ENCODE measurements at regions not wholly inside any gene's neighbourhood (a gene's known extent, or its start where the extent isn't known, plus 50 kb on each side); places are given as distances from the start of the nearest gene placed in this dataset.

- H3K27me3 Mint-ChIP-seq (ENCODE audit: low read depth in 3 of 3) = peaks cover 0 to under 1% (median 0%) of the 10 kb centered on the region in 3 donors
- no peak overlapping the region for H3K27ac ChIP-seq (ENCODE audit: low read depth in 1 of 2, low read length in 2 of 2)
- WGBS (ENCODE audit: insufficient coverage) = no CpG with 5 or more reads among the region's 2 CpGs
- no peak overlapping the region for H3K4me3 ChIP-seq (replicated peaks in 1 of 3; ENCODE audit: low read depth in 2 of 3, low read length in 3 of 3)
- no peak overlapping the region for H3K27ac Mint-ChIP-seq
- no peaks in the 10 kb centered on the region for H4K20me1 ChIP-seq (ENCODE audit: insufficient read depth, low read length)
- intact Hi-C loops (cut with micrococcal nuclease) = no loop called here
- no peak overlapping the region for H2AFZ ChIP-seq (ENCODE audit: insufficient read depth, low read depth, low read length, poor library complexity, severe bottlenecking)
- peaks cover 0 to 10% (median 2%) of the 10 kb centered on the region in 7 donors for H3K9me3 Mint-ChIP-seq
- peaks cover 0 to 2% of the 10 kb centered on the region in 2 donors for H3K9me3 ChIP-seq (replicated peaks in 1 of 2; ENCODE audit: control insufficient read depth in 1 of 2, insufficient read depth in 1 of 2, low read length in 2 of 2)
- DNase-seq = no peak
- H3K4me1 ChIP-seq (ENCODE audit: control insufficient read depth in 1 of 2, insufficient read depth in 2 of 2, low read length in 2 of 2) = no peaks in the 10 kb centered on the region
- H3K4me1 Mint-ChIP-seq = no peaks in the 10 kb centered on the region
- H3K4me3 Mint-ChIP-seq = no peak overlapping the region
- no peak overlapping the region for H3K4me2 ChIP-seq (replicated peaks; ENCODE audit: extremely low read depth, low read length, poor library complexity, severe bottlenecking)
- no peaks in the 10 kb centered on the region for H3K36me3 ChIP-seq (replicated peaks in 1 of 2; ENCODE audit: control insufficient read depth in 1 of 2, insufficient read depth in 2 of 2, low read length in 2 of 2)
- no peaks in the 10 kb centered on the region for H3K79me2 ChIP-seq (ENCODE audit: insufficient read depth, low read length)
- no peaks in the 10 kb centered on the region for H3K36me3 Mint-ChIP-seq
- TF ChIP-seq CTCF (IDR thresholded peaks at IDR 0.05) = no peak
- H3K9ac ChIP-seq (ENCODE audit: insufficient read depth, low read length, poor library complexity, severe bottlenecking) = no peak overlapping the region
- H3K27me3 ChIP-seq (ENCODE audit: control insufficient read depth in 2 of 2, insufficient read depth in 2 of 2, low read length in 2 of 2) = no peaks in the 10 kb centered on the region
Observed at GRCh38 chr6:147710890-147711289, 202.4 kb downstream of the SAMD5 start.

- Histone ChIP-seq H3K4me3 (replicated peaks in 1 of 3; ENCODE audit: low read depth in 2 of 3, low read length in 3 of 3) (no peak overlapping the region), H3K9ac (ENCODE audit: insufficient read depth, low read length, poor library complexity, severe bottlenecking) (no peak overlapping the region), H4K20me1 (ENCODE audit: insufficient read depth, low read length) (no peaks in the 10 kb centered on the region), H2AFZ (ENCODE audit: insufficient read depth, low read depth, low read length, poor library complexity, severe bottlenecking) (no peak overlapping the region), H3K4me2 (replicated peaks; ENCODE audit: extremely low read depth, low read length, poor library complexity, severe bottlenecking) (no peak overlapping the region), H3K27ac (ENCODE audit: low read depth in 1 of 2, low read length in 2 of 2) (no peak overlapping the region), H3K4me1 (ENCODE audit: control insufficient read depth in 1 of 2, insufficient read depth in 2 of 2, low read length in 2 of 2) (no peaks in the 10 kb centered on the region), H3K27me3 (ENCODE audit: control insufficient read depth in 2 of 2, insufficient read depth in 2 of 2, low read length in 2 of 2) (no peaks in the 10 kb centered on the region), H3K9me3 (replicated peaks in 1 of 2; ENCODE audit: control insufficient read depth in 1 of 2, insufficient read depth in 1 of 2, low read length in 2 of 2) (peaks cover 0 to 2% of the 10 kb centered on the region in 2 donors), H3K79me2 (ENCODE audit: insufficient read depth, low read length) (no peaks in the 10 kb centered on the region), H3K36me3 (replicated peaks in 1 of 2; ENCODE audit: control insufficient read depth in 1 of 2, insufficient read depth in 2 of 2, low read length in 2 of 2) (no peaks in the 10 kb centered on the region)
- DNase-seq = no peak
- no peak for TF ChIP-seq CTCF (IDR thresholded peaks at IDR 0.05)
- WGBS (ENCODE audit: insufficient coverage) = 100% methylated on average over 1 of the region's 4 CpGs
- Mint-ChIP-seq H3K36me3 (no peaks in the 10 kb centered on the region), H3K9me3 (peaks cover 0 to 14% (median 2%) of the 10 kb centered on the region in 7 donors), H3K4me1 (no peaks in the 10 kb centered on the region), H3K27me3 (ENCODE audit: low read depth in 3 of 3) (peaks cover 0 to 2% (median 0%) of the 10 kb centered on the region in 3 donors), H3K27ac (no peak overlapping the region), H3K4me3 (no peak overlapping the region)
- intact Hi-C loops (cut with micrococcal nuclease) = no loop called here
Observed at GRCh38 chr6:147711476-147711875, 203.0 kb downstream of the SAMD5 start.
